SJCRH30 (cell line): ENCODE measurements at regions not wholly inside any gene's neighbourhood (a gene's known extent, or its start where the extent isn't known, plus 50 kb on each side); places are given as distances from the start of the nearest gene placed in this dataset.
"Not testable (repeated sequence)": the region's sequence is repeated elsewhere in the genome, so short reads cannot be mapped to it uniquely, and the experiment has no call there.

Source experiments
- DNase-seq, 2 experiments: peaks; one replicate each; pipeline ENCODE4 v3.0.0-alpha.2; 2015 to 2020
- H3K27ac ChIP-seq: fragments of 250-450 bp; sonication (Bioruptor Pico); 2 replicates; pipeline ENCODE4 v1.5.1; 2020; ENCODE audit warnings: mild to moderate bottlenecking, moderate library complexity
- H3K27me3 ChIP-seq: fragments of 250-450 bp; sonication (Bioruptor Pico); 2 replicates; pipeline ENCODE4 v1.5.1; 2020; ENCODE audit warnings: mild to moderate bottlenecking, moderate library complexity
- H3K36me3 ChIP-seq: fragments of 250-450 bp; sonication (Bioruptor Pico); 2 replicates; pipeline ENCODE4 v1.5.1; 2020; ENCODE audit warnings: mild to moderate bottlenecking, moderate library complexity
- H3K4me1 ChIP-seq: fragments of 250-450 bp; sonication (Bioruptor Pico); 2 replicates; pipeline ENCODE4 v1.5.1; 2020; ENCODE audit warnings: mild to moderate bottlenecking, moderate library complexity
- H3K4me3 ChIP-seq: fragments of 250-450 bp; sonication (Bioruptor Pico); 2 replicates; pipeline ENCODE4 v1.5.1; 2020; ENCODE audit warnings: mild to moderate bottlenecking, moderate library complexity
- H3K9me3 ChIP-seq: fragments of 250-450 bp; sonication (Bioruptor Pico); replicated peaks from 2 replicates; pipeline ENCODE4 v1.5.1; 2020; ENCODE audit warnings: mild to moderate bottlenecking, moderate library complexity

- no peak for DNase-seq
- H3K4me3 ChIP-seq, result no peak overlapping the region
- H3K27ac ChIP-seq, result no peak overlapping the region
- no peaks in the 10 kb centered on the region for H3K9me3 ChIP-seq
- no peaks in the 10 kb centered on the region for H3K4me1 ChIP-seq
- H3K36me3 ChIP-seq, result no peaks in the 10 kb centered on the region
- H3K27me3 ChIP-seq, result no peaks in the 10 kb centered on the region
Measured at GRCh38 chr4:130859991-130860390, 1764.0 kb downstream of the C4orf33 start.

- no peaks in the 10 kb centered on the region for H3K27me3 ChIP-seq
- no peaks in the 10 kb centered on the region for H3K9me3 ChIP-seq
- no peak overlapping the region for H3K27ac ChIP-seq
- no peaks in the 10 kb centered on the region for H3K4me1 ChIP-seq
- no peak for DNase-seq
- no peak overlapping the region for H3K4me3 ChIP-seq
- H3K36me3 ChIP-seq, result no peaks in the 10 kb centered on the region
Measured at GRCh38 chr4:130896920-130897319, 1801.0 kb downstream of the C4orf33 start.

DNA sequence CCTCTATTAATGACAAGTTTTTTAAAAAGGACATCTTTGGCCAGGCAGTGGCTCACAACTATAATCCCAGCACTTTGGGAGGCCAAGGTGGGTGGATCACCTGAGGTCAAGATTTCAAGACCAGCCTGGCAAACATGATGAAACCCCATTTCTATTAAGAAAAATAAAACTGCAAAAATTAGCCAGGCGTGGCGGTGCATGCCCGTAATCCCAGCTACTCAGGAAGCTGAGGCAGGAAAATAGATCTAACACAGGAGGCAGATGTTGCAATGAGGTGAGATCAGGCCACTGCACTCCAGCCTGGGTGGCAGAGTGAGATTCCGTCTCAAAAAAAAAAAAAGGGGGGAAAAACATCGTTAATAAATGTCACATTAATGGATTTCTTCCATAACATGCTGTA is 1805.4 kb downstream of the C4orf33 start:
- DNase-seq, result no peak
- Histone ChIP-seq H3K4me1 (no peaks in the 10 kb centered on the region), H3K36me3 (no peaks in the 10 kb centered on the region), H3K9me3 (no peaks in the 10 kb centered on the region), H3K4me3 (no peak overlapping the region), H3K27ac (no peak overlapping the region), H3K27me3 (no peaks in the 10 kb centered on the region)

- Histone ChIP-seq H3K9me3 (no peaks in the 10 kb centered on the region), H3K36me3 (no peaks in the 10 kb centered on the region), H3K27me3 (no peaks in the 10 kb centered on the region), H3K4me3 (no peak overlapping the region), H3K27ac (no peak overlapping the region), H3K4me1 (no peaks in the 10 kb centered on the region)
- no peak for DNase-seq
Measured at GRCh38 chr4:130922955-130923354, 1827.0 kb downstream of the C4orf33 start.

DNA sequence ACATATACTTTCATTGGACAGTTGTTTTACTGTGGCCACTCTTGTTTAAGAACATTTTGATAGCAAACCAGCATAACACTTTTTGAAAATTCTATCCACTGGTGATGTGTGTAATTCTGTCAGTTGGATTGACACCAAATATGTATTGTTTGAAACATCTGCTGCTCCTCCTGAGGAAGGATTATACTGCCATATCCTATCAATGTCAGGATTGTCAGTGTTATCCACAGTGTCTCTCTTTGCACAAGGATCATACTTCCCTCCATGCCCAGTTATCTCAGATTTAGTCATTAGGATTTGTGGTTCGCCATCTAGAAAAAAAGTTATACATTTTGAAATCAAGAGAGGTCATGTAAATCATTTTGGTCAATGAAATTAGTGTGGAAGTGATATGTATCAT is 1859.6 kb downstream of the C4orf33 start:
- Histone ChIP-seq H3K36me3 (no peaks in the 10 kb centered on the region), H3K27ac (no peak overlapping the region), H3K9me3 (no peaks in the 10 kb centered on the region), H3K4me1 (no peaks in the 10 kb centered on the region), H3K4me3 (no peak overlapping the region), H3K27me3 (no peaks in the 10 kb centered on the region)
- DNase-seq, result no peak

DNA sequence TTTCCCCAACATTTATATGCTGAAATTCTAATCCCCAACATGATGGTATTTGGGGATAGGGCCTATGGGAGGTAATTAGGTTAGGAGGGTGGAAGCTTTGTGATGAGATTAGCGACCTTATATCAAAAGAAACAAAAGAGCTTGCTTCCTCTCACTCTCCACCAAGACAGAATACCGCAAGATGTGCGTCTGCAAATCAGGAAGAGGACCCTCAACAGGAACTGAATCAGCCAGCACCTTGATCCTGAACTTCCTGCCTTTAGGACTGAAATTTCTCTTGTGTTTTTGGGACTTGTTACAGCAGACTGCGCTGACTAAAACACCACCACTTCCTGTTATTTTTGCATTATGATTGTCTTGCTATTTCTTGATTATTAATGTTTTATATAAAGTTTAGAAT is 1889.4 kb downstream of the C4orf33 start:
- DNase-seq, result no peak
- Histone ChIP-seq H3K4me1 (no peaks in the 10 kb centered on the region), H3K4me3 (no peak overlapping the region), H3K27me3 (no peaks in the 10 kb centered on the region), H3K36me3 (no peaks in the 10 kb centered on the region), H3K9me3 (no peaks in the 10 kb centered on the region), H3K27ac (no peak overlapping the region)

DNA sequence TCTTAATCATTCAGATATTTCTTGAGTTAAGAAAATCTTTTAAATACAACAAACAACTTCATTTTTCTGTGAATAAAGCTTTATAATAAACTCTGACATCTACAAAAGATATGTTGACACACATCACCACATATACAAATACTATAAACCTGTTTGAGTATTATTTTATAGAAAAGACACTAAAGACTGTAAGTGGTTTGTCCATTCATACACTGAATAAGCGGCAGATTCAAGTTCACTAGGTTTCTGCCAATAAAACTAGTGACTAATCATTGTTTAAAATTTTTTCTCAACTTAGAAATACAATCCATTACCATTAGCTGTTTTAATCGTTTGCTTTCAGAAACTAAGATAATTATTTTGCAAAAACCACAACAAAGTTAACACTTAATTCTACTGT is 1900.0 kb downstream of the C4orf33 start:
- no peak overlapping the region for H3K4me3 ChIP-seq
- no peaks in the 10 kb centered on the region for H3K4me1 ChIP-seq
- no peaks in the 10 kb centered on the region for H3K9me3 ChIP-seq
- no peaks in the 10 kb centered on the region for H3K27me3 ChIP-seq
- no peaks in the 10 kb centered on the region for H3K36me3 ChIP-seq
- H3K27ac ChIP-seq, result no peak overlapping the region
- DNase-seq, result no peak

DNA sequence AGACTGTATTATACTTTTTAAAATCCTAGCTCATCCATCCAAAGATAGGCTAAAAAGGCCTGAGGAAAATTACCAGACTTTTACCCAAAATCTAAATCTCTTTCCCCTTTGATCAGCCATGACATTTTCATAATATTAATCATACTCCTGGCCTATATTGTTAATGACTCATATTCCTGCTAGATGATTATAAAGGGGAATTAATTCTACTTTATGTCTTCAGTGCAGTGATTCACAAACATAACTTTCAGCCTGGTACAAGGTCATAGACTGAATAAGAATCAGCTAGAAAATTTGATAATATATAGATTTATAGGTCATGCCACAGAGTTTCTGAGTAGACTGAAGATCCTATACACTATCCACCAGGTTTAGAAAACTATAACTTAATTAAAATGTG is 1905.4 kb downstream of the C4orf33 start:
- H3K9me3 ChIP-seq, result no peaks in the 10 kb centered on the region
- H3K27me3 ChIP-seq, result no peaks in the 10 kb centered on the region
- H3K27ac ChIP-seq, result no peak overlapping the region
- H3K4me3 ChIP-seq, result no peak overlapping the region
- no peaks in the 10 kb centered on the region for H3K36me3 ChIP-seq
- H3K4me1 ChIP-seq, result no peaks in the 10 kb centered on the region
- DNase-seq, result no peak

- H3K4me1 ChIP-seq, result no peaks in the 10 kb centered on the region
- no peak overlapping the region for H3K27ac ChIP-seq
- no peaks in the 10 kb centered on the region for H3K27me3 ChIP-seq
- no peak overlapping the region for H3K4me3 ChIP-seq
- no peaks in the 10 kb centered on the region for H3K9me3 ChIP-seq
- peak in 1 of 2 experiments; percentile 0 for DNase-seq
- H3K36me3 ChIP-seq, result no peaks in the 10 kb centered on the region
Measured at GRCh38 chr4:131002132-131002531, 1906.2 kb downstream of the C4orf33 start.

GRCh38 chr4:131006388-131006787 is 1910.4 kb downstream of the C4orf33 start:
- Histone ChIP-seq H3K27me3 (no peaks in the 10 kb centered on the region), H3K4me3 (no peak overlapping the region), H3K36me3 (no peaks in the 10 kb centered on the region), H3K27ac (no peak overlapping the region), H3K4me1 (no peaks in the 10 kb centered on the region), H3K9me3 (no peaks in the 10 kb centered on the region)
- DNase-seq, result peak in 1 of 2 experiments; percentile 1

DNA sequence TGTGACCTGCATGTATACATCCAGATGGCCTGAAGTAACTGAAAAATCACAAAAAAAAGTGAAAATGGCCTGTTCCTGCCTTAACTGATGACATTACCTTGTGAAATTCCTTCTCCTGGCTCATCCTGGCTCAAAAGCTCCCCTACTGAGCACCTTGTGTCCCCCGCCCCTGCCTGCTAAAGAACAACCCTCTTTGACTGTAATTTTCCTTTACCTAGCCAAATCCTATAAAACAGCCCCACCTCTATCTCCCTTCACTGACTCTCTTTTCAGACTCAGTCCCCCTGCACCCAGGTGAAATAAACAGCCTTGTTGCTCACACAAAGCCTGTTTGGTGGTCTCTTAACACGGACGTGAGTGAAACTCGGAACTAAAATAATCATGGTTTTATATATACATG is 1916.0 kb downstream of the C4orf33 start:
- not testable (repeated sequence) for H3K27me3 ChIP-seq, H3K36me3 ChIP-seq, DNase-seq, H3K27ac ChIP-seq, H3K4me1 ChIP-seq, H3K4me3 ChIP-seq, H3K9me3 ChIP-seq

DNA sequence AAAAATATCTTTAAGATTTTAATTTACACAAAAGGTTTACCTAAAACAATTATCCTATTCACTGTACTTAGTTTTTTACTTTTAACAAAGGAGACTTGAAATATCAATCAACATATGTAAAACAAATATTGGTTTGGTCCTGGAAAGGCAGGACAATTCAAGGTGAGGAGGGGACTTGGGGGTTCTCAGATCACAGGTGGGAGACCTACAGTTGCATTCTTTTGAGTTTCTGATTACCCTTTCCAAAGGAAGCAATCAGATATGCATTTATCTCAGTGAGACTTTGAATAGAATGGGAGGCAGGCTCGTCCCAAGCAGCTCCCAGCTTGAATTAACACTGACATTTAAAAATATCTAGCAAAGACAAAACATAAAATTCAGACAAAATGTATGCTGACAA is 1917.3 kb downstream of the C4orf33 start:
- H3K27ac ChIP-seq, result no peak overlapping the region
- no peaks in the 10 kb centered on the region for H3K4me1 ChIP-seq
- H3K36me3 ChIP-seq, result no peaks in the 10 kb centered on the region
- H3K9me3 ChIP-seq, result no peaks in the 10 kb centered on the region
- no peak overlapping the region for H3K4me3 ChIP-seq
- H3K27me3 ChIP-seq, result no peaks in the 10 kb centered on the region
- no peak for DNase-seq

GRCh38 chr4:131026771-131027170 is 1930.8 kb downstream of the C4orf33 start:
- H3K36me3 ChIP-seq, result no peaks in the 10 kb centered on the region
- no peak overlapping the region for H3K4me3 ChIP-seq
- no peak for DNase-seq
- no peak overlapping the region for H3K27ac ChIP-seq
- H3K27me3 ChIP-seq, result no peaks in the 10 kb centered on the region
- H3K9me3 ChIP-seq, result no peaks in the 10 kb centered on the region
- no peaks in the 10 kb centered on the region for H3K4me1 ChIP-seq

DNA sequence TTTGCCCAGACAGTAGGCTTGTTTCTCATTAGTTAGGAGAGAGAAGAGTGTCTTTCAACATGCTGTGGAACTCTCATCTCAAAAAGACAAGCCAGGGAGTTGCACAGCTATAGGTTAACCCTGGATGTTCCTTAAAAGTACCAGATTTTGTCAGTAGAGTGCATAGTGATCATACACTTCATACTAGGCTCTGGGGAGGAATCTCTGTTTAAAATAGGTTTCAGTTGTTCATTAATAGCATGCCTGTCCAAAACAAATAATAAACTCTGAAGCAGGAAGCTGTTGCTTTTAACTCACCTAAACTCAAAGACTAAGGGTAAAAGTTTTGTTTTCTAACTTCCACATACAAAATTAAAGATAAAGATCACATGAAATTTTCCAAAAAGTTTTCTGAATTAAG is 1948.4 kb downstream of the C4orf33 start:
- no peaks in the 10 kb centered on the region for H3K9me3 ChIP-seq
- H3K4me1 ChIP-seq, result no peaks in the 10 kb centered on the region
- no peak overlapping the region for H3K27ac ChIP-seq
- H3K27me3 ChIP-seq, result no peaks in the 10 kb centered on the region
- DNase-seq, result no peak
- no peaks in the 10 kb centered on the region for H3K36me3 ChIP-seq
- no peak overlapping the region for H3K4me3 ChIP-seq

- no peak for DNase-seq
- no peaks in the 10 kb centered on the region for H3K27me3 ChIP-seq
- H3K4me1 ChIP-seq, result no peaks in the 10 kb centered on the region
- no peak overlapping the region for H3K4me3 ChIP-seq
- no peak overlapping the region for H3K27ac ChIP-seq
- no peaks in the 10 kb centered on the region for H3K9me3 ChIP-seq
- no peaks in the 10 kb centered on the region for H3K36me3 ChIP-seq
Measured at GRCh38 chr4:131046821-131047220, 1950.9 kb downstream of the C4orf33 start.

- Histone ChIP-seq H3K27ac (no peak overlapping the region), H3K9me3 (no peaks in the 10 kb centered on the region), H3K4me1 (no peaks in the 10 kb centered on the region), H3K4me3 (no peak overlapping the region), H3K36me3 (no peaks in the 10 kb centered on the region), H3K27me3 (no peaks in the 10 kb centered on the region)
- DNase-seq, result no peak
Measured at GRCh38 chr4:131052646-131053045, 1956.7 kb downstream of the C4orf33 start.
